ENCODE measurements at regions not wholly inside any gene's neighbourhood (a gene's known extent, or its start where the extent isn't known, plus 50 kb on each side); places are given as distances from the start of the nearest gene placed in this dataset.
A peak's percentile ranks its signal among the peaks of the same experiment; 100 is the strongest.

GRCh38 chr10:83122336-83122735 lies 1017.0 kb upstream of the GHITM start:
- no peaks in the 10 kb centered on the region for H3K9me3 ChIP-seq
- H3K36me3 ChIP-seq = no peaks in the 10 kb centered on the region
- H3K4me3 ChIP-seq = no peak overlapping the region
- H3K27me3 ChIP-seq = no peaks in the 10 kb centered on the region
- WGBS, 5 donors = 42 to 76% (median 56%) methylated on average over 2 of the region's 2 CpGs
- no peak for DNase-seq
- H3K27ac ChIP-seq = no peak overlapping the region
- intact Hi-C loops (cut with DNase I; ENCODE audit: low total_unique reads) = no loop called here
- TF ChIP-seq POLR2A (IDR thresholded peaks at IDR 0.05) = no peak
- no peak for TF ChIP-seq CTCF (IDR thresholded peaks at IDR 0.05)
- TF ChIP-seq POLR2AphosphoS5 (IDR thresholded peaks at IDR 0.05) = no peak
- TF ChIP-seq EP300 (IDR thresholded peaks at IDR 0.05) = no peak
- H3K4me1 ChIP-seq = no peaks in the 10 kb centered on the region

GRCh38 chr10:83127942-83128575 lies 1011.2 kb upstream of the GHITM start:
- Histone ChIP-seq H3K9me3 (no peaks in the 10 kb centered on the region), H3K4me1 (no peaks in the 10 kb centered on the region), H3K36me3 (no peaks in the 10 kb centered on the region), H3K27me3 (no peaks in the 10 kb centered on the region), H3K4me3 (no peak overlapping the region), H3K27ac (no peak overlapping the region)
- TF ChIP-seq POLR2AphosphoS5 (IDR thresholded peaks at IDR 0.05) = no peak
- no peak for TF ChIP-seq CTCF (IDR thresholded peaks at IDR 0.05)
- no peak for TF ChIP-seq EP300 (IDR thresholded peaks at IDR 0.05)
- no peak for TF ChIP-seq POLR2A (IDR thresholded peaks at IDR 0.05)
- no peak for DNase-seq
- 85 to 93% (median 88%) methylated on average over 6 of the region's 6 CpGs for WGBS, 5 donors
- intact Hi-C loops (cut with DNase I; ENCODE audit: low total_unique reads) = no loop called here

- H3K27me3 ChIP-seq = no peaks in the 10 kb centered on the region
- H3K9me3 ChIP-seq = no peaks in the 10 kb centered on the region
- DNase-seq = peak in 1 of 2 donors; percentile 16
- 48 to 74% (median 69%) methylated on average over 1 of the region's 1 CpG for WGBS, 5 donors
- H3K27ac ChIP-seq = no peak overlapping the region
- intact Hi-C loops (cut with DNase I; ENCODE audit: low total_unique reads) = no loop called here
- TF ChIP-seq EP300 (IDR thresholded peaks at IDR 0.05) (no peak), POLR2A (IDR thresholded peaks at IDR 0.05) (no peak), POLR2AphosphoS5 (IDR thresholded peaks at IDR 0.05) (no peak), CTCF (IDR thresholded peaks at IDR 0.05) (no peak)
- no peaks in the 10 kb centered on the region for H3K36me3 ChIP-seq
- H3K4me1 ChIP-seq = no peaks in the 10 kb centered on the region
- H3K4me3 ChIP-seq = no peak overlapping the region
Observed at GRCh38 chr10:83140811-83141210, 998.5 kb upstream of the GHITM start.

GRCh38 chr10:83142074-83142563 lies 997.2 kb upstream of the GHITM start:
- intact Hi-C loops (cut with DNase I; ENCODE audit: low total_unique reads) = no loop called here
- Histone ChIP-seq H3K36me3 (no peaks in the 10 kb centered on the region), H3K4me1 (no peaks in the 10 kb centered on the region), H3K27ac (no peak overlapping the region), H3K9me3 (no peaks in the 10 kb centered on the region), H3K4me3 (no peak overlapping the region), H3K27me3 (no peaks in the 10 kb centered on the region)
- DNase-seq = no peak
- 69 to 79% (median 72%) methylated on average over 3 of the region's 3 CpGs for WGBS, 5 donors
- TF ChIP-seq POLR2A (IDR thresholded peaks at IDR 0.05) (no peak), POLR2AphosphoS5 (IDR thresholded peaks at IDR 0.05) (no peak), CTCF (IDR thresholded peaks at IDR 0.05) (no peak), EP300 (IDR thresholded peaks at IDR 0.05) (no peak)
